K562 (cell line): ENCODE measurements at regions not wholly inside any gene's neighbourhood (a gene's known extent, or its start where the extent isn't known, plus 50 kb on each side); places are given as distances from the start of the nearest gene placed in this dataset.

Experiments used
- CEBPB ChIP-seq: fragments of 450-650 bp; IDR thresholded peaks from 2 replicates; pipeline ENCODE4 v1.6.1; 2016; ENCODE audit warnings: missing genetic modification characterization, missing compliant biosample characterization
- TF ChIP-seq, protein P1 (sequence below): fragments of 450-650 bp; IDR thresholded peaks from 2 replicates; pipeline ENCODE4 v1.6.1; 2018; ENCODE audit not compliant: partially characterized antibody
- TF ChIP-seq, protein P2 (sequence below), 3 experiments: IDR thresholded peaks in 2 of 3; conservative IDR thresholded peaks in 1 of 3; 2 replicates each; pipeline ENCODE4 v1.5.1; 2011 to 2012; ENCODE audit warnings: low read length in 3 of 3, mild to moderate bottlenecking in 3 of 3, control low read depth in 2 of 3, improper control_type of control experiment in 1 of 3, inconsistent platforms in 1 of 3, low read depth in 1 of 3, mixed read lengths in 1 of 3, moderate library complexity in 1 of 3; ENCODE audit not compliant: insufficient read depth in 2 of 3

DNA sequence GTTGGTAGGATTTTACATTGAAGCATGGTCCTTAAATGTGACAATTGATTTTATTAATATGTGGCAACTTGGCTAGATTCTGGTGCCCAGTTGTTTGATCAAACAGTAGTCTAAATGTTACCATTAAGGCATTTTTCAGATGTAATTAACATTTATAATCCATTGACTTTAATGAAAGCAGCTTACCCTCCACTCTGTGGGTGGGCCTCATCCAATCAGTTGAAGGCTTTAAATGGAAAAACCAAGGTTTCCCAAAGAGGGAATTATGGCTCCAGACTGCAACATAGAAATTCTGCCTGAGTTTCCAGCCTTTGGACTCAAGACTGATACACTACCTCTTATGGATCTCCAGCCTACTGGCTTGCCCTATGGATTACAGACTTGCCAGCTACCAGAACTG is 1153.2 kb downstream of the BCL11B start:
- TF ChIP-seq, protein P1, sequence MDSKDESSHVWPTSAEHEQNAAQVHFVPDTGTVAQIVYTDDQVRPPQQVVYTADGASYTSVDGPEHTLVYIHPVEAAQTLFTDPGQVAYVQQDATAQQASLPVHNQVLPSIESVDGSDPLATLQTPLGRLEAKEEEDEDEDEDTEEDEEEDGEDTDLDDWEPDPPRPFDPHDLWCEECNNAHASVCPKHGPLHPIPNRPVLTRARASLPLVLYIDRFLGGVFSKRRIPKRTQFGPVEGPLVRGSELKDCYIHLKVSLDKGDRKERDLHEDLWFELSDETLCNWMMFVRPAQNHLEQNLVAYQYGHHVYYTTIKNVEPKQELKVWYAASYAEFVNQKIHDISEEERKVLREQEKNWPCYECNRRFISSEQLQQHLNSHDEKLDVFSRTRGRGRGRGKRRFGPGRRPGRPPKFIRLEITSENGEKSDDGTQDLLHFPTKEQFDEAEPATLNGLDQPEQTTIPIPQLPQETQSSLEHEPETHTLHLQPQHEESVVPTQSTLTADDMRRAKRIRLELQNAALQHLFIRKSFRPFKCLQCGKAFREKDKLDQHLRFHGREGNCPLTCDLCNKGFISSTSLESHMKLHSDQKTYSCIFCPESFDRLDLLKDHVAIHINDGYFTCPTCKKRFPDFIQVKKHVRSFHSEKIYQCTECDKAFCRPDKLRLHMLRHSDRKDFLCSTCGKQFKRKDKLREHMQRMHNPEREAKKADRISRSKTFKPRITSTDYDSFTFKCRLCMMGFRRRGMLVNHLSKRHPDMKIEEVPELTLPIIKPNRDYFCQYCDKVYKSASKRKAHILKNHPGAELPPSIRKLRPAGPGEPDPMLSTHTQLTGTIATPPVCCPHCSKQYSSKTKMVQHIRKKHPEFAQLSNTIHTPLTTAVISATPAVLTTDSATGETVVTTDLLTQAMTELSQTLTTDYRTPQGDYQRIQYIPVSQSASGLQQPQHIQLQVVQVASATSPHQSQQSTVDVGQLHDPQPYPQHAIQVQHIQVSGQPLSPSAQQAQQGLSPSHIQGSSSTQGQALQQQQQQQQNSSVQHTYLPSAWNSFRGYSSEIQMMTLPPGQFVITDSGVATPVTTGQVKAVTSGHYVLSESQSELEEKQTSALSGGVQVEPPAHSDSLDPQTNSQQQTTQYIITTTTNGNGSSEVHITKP, result no peak
- no peak for TF ChIP-seq CEBPB (tag)
- TF ChIP-seq, protein P2, sequence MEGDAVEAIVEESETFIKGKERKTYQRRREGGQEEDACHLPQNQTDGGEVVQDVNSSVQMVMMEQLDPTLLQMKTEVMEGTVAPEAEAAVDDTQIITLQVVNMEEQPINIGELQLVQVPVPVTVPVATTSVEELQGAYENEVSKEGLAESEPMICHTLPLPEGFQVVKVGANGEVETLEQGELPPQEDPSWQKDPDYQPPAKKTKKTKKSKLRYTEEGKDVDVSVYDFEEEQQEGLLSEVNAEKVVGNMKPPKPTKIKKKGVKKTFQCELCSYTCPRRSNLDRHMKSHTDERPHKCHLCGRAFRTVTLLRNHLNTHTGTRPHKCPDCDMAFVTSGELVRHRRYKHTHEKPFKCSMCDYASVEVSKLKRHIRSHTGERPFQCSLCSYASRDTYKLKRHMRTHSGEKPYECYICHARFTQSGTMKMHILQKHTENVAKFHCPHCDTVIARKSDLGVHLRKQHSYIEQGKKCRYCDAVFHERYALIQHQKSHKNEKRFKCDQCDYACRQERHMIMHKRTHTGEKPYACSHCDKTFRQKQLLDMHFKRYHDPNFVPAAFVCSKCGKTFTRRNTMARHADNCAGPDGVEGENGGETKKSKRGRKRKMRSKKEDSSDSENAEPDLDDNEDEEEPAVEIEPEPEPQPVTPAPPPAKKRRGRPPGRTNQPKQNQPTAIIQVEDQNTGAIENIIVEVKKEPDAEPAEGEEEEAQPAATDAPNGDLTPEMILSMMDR (IDR thresholded peaks at IDR 0.05 in 2 of 3, conservative IDR thresholded peaks at IDR 0.05 in 1 of 3; ENCODE audit: insufficient read depth in 2 of 3, low read depth in 1 of 3, low read length in 3 of 3), result no peak
